ENCODE measurements at regions not wholly inside any gene's neighbourhood (a gene's known extent, or its start where the extent isn't known, plus 50 kb on each side); places are given as distances from the start of the nearest gene placed in this dataset.
"Not testable (repeated sequence)": the region's sequence is repeated elsewhere in the genome, so short reads cannot be mapped to it uniquely, and the experiment has no call there.

DNA sequence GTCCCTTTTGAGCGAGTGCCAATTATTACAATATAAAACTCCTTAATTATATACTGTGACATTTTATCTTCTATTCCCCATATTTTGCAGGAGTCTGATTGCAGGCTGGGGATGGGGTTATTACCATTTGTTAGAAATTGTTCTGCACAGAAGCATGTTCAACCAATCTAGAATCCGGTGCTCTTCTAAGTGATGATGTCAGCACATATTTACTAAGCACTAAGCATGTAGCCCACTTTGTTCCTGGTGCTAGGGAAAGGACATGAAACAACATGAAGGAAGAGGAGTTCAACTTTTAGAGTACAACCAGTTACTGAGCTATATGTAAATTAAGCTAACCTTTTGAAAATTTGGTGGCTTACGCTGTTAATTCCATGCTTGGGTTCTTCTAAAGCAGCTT is 52.8 kb upstream of the IL1RAPL2 start:
- no peak for DNase-seq (ENCODE audit: low read depth, low spot score)

DNA sequence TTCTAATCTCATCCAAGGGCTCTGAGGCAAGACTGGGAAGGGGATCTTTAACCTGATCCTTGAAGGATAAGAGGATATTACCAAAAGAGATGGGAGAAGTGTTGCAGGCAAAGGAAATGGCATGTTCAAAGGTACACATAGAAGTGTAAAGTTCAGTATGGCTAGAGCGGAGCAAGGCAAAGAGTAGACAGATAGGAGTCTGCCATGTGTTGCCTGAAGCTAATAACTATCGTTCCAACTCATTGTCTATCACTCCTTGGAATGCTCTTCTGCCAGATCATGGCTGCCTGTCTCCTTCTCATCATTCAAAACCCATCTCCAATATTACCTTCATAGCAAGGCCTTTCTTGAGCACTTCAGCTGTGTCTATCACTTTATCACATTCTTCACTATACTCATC is 55.2 kb upstream of the IL1RAPL2 start:
- no peak for DNase-seq (ENCODE audit: low read depth, low spot score)

DNA sequence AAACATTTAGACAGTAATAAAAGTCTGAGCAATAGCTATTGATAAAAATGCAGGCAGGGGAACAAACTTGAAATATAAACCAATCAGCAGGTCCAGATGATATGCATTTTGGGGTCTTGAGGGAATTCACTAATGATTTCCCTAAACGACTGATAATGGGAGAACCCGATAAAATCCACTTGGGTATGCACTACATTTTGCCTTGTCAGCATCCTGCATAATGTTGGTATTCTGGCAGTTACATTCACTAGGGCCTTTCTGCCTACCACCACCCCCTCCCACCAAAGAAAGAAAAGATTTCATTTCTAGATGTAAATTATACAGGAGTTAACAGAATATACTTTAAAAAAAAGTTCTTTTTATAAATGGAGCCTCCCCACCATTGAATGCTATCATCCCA is 63.5 kb upstream of the IL1RAPL2 start:
- no peak for DNase-seq (ENCODE audit: low read depth, low spot score)

DNA sequence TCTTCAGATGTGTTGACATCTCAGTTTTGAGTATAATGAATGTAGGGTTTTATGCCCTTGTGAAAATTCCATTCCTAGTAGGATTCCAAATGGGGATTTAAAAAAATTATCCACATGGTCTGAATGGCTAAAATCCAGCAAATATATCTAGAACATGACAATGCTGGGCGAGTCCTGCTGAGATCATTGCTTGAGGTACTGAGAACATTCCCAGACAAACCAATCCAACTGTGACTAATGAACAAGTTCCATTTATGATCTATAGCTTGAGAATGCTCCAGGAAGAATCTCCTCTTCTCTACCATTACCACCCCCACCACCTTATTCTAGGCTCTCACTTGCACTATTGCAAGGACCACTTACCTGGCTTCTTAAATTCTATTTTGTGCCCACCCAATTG is 77.2 kb upstream of the IL1RAPL2 start:
- DNase-seq (ENCODE audit: low read depth, low spot score), result no peak

DNA sequence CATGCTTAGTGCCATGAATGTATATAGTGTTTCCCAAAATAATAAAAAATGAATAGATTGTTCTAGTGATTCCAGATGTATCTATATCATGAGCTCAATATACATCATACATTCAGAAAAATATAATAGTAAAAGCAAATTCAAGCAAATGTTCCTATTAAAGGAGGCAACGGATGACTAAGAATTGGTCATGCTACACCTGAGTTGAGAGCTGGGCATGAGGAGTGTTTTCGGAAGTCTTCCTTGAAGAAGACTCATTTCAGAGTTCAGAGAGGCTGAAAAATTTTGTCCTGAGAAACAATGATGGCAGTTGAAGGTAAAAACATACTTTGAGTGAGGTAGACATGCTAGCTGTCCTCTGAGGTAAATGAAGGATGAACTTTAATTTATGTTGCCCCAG is 79.3 kb upstream of the IL1RAPL2 start:
- no peak for DNase-seq (ENCODE audit: low read depth, low spot score)

DNA sequence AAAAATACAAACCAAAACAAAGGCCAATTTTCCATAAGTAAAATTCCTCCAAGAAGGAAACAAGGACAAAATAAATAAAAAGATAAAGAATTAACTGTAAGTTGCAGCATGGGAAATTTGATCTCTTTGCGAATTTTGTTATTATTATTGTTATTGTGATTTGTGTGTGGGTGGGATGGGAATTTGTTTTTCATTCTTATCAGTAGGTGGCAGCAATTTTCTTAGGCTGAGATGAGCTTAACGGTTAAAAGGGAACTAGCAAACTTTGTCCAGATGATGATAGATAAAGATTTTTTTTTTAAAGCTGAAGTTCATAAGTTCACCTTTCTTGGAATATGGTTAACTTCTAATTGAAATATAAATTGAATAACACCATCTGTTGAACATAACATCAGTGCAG is 83.2 kb upstream of the IL1RAPL2 start:
- no peak for DNase-seq (ENCODE audit: low read depth, low spot score)

DNA sequence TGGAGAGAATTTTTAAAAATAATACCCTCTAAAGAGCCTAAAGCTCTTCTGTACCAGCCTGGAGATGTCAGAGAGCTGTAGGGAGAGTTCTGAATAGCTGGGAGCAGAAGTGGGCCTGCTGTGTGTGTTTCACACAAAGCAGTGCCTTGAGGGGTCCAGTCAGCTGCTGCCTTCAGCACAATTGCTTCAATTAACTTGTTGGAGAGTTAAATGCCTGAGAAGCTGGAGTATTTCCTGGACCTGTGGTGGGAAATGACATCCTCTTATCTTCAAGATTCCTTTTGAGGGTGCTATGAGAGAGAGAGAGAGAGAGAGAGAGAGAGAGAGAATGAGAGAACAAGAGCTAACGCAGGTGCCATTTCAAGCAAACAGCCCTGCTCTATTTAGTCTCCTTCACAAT is 96.2 kb upstream of the IL1RAPL2 start:
- no peak for DNase-seq (ENCODE audit: low read depth, low spot score)

DNA sequence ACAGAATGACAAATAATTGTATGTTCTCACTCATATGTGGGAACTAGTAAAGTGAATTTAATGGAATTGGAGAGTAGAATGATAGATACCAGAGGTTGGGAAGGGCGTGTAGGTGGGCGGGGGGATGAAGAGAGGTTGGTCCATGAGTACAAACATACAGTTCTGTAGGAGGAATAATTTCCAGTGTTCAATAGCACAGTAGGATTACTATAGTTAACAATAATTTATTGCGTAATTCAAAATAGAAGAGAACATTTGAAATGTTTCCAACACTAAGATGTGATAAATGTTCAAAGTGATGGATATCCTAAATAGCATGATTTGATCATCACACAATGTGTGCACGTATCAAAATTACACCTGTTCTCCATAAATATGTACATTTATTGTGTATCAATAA is 106.2 kb upstream of the IL1RAPL2 start:
- no peak for DNase-seq (ENCODE audit: low read depth, low spot score)

DNA sequence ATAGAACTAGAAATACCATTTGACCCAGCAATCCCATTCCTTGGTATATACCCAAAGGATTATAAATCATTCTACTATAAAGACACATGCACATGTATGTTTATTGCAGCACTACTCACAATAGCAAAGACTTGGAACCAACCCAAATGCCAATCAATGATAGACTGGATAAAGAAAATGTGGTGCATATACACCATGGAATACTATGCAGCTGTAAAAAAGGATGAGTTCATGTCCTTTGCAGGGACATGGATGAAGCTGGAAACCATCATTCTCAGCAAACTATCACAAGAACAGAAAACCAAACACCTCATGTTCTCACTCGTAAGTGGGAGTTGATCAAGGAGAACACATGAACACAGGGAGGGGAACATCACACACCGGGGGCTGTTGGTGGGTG is 108.9 kb upstream of the IL1RAPL2 start:
- not testable (repeated sequence) for DNase-seq (ENCODE audit: low read depth, low spot score)

DNA sequence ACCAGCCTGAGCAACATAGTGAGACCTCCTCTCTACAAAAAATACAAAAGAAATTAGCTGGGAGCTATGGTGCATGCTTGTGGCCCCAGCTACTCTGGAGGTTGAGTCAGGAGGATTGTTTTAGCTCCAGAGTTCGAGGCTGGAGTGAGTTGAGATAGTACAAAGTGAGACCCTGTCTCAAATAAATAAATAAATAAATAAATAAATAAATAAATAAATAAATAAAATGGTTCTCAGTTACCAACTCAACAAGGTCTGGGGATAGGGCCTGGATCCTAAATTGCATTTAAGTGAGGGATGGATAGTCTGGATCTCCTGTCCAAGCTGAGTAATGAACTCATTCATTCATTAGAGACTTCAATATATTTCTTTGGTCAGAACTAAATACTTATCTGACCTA is 115.7 kb upstream of the IL1RAPL2 start:
- DNase-seq (ENCODE audit: low read depth, low spot score), result no peak

DNA sequence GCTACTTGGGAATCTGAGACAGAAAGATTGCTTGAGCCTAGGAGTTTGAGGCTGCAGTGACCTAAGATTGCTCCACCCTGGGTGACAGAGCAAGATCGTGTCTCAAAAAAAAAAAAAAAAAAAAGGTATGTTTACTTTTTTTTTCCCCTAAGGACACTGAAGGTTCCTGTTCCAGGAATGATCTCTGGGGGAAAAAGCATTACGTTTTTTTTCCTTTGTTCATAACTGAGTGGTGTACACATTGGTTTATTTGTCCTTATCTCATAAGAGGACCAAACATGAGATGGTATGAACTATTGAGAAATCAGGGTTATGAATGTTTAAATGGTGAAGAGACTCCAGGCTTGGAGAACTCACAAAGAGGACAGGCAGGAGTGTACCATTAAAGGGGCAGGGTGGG is 120.4 kb upstream of the IL1RAPL2 start:
- DNase-seq (ENCODE audit: low read depth, low spot score), result no peak

DNA sequence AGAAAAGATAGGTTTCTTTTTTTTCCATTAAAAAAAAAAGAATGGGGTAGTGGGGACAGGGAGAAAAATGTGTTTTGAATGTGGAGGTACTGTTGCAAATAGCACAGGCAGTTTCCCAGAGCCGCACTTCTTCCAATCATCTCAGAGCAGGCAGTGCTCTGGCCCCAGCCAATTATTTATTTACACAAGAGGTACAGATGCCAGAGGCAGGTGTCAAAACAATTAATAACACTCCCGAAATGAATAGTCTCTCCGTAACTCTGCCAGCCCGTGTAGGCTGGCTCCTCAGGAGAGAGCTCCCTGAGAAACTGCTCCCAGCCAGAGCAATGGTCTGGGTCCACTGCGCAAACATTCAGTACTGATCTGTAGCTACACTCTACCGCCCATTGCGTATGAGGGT is 130.8 kb upstream of the IL1RAPL2 start:
- DNase-seq (ENCODE audit: low read depth, low spot score), result no peak

DNA sequence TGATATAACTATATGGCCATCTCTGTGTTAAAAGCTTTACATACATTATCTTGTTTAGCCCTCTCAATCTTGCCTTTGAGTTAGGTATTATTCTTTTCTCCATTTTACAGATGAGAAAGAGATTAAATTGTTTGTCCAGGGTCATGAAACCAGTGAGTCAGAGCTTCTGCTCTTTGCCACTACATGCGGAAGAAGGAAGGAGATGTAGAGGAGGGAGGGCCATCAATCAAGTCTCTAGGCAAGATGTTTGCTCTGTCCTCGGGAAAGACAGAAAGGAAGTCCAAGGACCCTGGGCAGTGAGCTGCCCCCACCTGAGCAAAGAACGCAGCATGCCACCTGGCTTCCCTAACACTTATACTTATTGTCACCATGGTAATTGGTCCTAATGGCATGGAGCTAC is 133.7 kb upstream of the IL1RAPL2 start:
- DNase-seq (ENCODE audit: low read depth, low spot score), result no peak

DNA sequence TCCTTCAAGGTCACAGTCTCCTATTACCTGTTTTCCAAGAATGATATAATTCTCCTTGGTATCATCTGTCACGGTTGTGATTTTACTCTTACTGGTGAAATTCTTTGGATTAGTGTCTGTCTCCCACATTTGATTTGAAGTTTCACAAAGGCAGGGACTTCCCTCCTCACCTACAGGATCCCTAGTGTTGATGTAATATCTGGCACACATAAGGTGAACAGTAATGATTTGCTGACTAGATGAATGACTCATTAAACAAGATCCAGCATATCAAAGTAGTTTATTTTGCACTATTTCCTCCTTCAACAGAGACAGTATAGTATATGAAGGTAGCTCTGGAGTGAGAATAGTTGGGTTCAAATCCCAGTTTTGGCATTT is 135.3 kb upstream of the IL1RAPL2 start:
- no peak for DNase-seq (ENCODE audit: low read depth, low spot score)

DNA sequence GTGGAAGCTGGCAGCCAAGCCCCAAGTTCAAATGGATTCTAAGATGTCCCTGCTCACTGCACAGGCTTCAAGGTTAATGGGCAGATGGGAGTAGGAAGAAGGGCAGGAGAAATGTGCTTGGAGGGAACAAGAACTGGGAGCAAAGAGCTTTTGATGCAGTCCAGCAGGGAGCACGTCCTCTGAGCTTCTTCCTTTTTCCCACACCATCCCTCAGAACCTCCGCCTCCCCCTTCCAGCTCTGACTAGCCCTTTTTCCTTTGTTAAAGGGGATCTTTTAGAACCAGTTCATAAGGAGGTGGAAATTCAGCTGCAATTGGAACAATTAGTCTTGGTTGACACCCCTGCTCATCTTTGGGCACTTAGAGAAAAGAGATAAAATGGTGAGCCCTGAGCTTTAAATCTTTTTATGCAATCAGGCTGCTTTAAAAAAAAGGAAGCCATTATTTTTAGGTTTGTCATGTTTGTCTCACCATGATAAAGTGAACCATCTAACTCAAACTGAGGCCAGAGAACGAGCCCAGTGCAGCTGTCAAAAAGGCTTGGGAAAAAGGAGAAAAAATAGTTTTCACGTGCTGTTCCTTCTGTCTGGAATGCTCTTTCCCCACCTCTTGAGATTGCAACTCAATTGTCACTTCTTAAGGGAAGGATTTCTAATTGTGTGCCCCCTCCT is 135.8 kb upstream of the IL1RAPL2 start:
- no peak for DNase-seq (ENCODE audit: low read depth, low spot score)

DNA sequence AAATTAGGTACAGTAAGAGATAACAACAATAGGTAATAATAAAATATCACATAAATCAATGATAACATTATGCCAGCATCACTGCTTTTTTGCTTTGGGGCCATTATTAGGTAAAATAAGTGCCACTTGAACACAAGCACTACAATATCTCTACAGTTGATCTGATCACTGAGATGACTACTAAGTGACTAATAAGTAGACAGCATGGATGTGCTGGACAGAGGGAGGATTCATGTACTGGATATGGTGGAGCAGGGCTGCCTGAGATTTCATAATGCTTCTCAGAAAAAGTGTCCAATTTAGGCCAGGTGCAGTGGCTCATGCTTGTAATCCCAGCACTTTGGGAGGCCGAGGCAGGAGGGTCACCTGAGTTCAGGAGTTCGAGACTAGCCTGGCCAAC is 137.8 kb upstream of the IL1RAPL2 start:
- no peak for DNase-seq (ENCODE audit: low read depth, low spot score)

DNA sequence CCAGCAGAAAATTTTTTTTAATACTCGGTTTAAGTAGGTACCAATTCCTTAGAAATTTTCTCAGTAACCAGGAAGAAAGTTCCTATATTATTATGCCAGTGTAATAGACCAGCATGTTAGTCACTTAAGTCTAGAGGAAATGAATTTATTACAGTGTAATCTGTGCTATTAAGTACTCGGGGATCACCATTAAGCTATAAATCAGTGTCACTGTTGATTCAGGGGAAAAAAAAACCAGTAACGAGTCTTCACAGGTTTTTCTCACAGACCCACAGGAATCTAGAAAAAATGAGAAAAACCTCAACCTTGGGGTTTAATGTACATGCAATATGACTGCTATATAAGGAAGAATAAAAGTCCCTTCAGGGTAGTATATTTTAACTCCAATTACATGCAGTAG is 138.3 kb upstream of the IL1RAPL2 start:
- DNase-seq (ENCODE audit: low read depth, low spot score), result no peak

DNA sequence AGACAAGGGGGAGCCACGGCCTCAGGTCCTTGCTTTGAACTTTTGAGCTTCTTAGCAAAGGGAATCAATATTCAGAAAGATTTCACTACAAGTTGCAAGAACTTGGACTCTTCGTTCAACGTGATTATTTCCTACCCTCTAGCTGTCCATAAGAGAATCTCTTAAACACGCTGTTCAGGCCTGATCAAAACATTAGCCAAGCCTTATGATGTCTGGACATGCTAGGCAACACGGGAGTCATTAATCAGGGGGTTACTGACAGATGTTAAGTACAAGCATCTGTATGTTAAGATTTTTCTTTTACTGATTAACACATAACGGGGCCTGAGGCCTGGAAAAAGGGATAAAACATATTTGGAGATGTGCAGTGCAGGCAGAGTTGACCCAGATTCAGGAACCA is 138.9 kb upstream of the IL1RAPL2 start:
- DNase-seq (ENCODE audit: low read depth, low spot score), result no peak

DNA sequence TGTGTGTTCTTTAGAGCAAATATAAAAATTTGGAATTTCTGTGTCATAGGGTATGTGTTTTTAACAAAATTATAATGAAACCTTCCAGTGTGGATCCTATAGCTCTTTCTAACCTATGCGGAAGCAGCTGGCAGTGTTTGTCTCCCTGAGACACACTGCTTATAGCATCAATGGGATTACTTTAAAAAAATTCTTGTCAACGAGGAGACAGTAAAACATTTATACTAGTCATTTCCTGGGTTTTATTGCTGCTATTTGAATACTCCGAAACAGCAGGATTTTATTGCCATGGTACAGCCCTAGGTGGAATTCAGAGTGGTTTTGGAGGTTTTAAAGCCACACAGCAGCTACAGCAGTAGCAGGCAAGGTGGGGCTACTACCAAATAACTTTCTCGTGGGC is 145.1 kb upstream of the IL1RAPL2 start:
- no peak for DNase-seq (ENCODE audit: low read depth, low spot score)

DNA sequence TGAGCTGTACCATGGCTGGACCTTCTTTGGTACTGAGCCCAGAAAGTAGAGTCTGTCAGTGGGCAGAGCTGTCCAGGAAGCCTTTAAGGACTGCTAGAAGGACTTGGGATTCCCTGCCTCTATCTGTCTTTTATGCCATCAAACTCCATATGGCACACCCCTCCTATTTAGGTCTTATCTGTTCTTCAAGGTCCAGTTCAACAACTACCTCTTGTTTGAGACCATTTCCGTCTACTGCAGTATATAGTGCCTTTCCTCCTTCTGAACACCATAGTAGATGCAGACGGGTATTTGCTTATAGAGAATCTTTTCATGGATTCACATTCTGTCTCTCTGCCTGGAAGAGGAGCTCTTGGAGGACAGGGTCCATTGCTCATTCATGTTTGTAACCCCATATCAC is 146.1 kb upstream of the IL1RAPL2 start:
- no peak for DNase-seq (ENCODE audit: low read depth, low spot score)

DNA sequence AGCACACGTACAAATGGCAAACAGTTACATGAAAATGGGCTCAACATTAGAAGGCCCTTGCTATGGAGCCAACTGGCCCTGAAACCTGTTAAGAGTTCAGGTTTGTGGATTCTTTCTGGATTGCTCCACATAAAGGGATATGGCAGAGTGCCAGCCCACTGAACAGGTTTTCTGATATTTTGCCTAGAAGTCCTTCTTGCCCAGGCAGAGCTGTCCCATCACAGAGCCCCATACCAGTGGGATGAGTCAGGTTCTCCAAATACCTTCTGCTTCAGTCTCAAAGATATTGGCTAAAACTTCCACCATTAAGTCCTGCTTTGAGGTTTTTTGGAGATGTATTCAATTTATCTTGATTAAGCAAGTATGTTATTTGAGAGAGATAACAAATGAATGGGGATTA is 146.8 kb upstream of the IL1RAPL2 start:
- no peak for DNase-seq (ENCODE audit: low read depth, low spot score)

DNA sequence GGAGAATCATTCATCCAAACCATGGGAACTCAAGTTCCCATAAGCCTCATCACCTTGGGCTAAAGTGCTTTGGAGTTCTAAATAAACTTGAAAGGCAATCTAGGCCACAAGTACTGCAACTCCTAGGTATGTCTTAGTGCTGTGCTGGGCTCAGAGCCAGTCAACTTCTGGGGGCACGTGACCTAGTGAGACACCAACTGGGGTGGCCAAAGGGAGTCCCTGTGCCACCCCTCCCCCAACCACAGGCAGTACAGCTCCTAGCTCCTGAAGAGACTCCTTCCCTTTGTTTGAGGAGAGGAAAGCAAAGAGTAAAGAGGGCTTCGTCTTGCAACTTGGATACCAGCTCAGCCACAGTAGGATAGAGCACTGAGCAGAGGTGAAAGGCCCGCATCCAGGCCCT is 154.2 kb upstream of the IL1RAPL2 start:
- no peak for DNase-seq (ENCODE audit: low read depth, low spot score)

DNA sequence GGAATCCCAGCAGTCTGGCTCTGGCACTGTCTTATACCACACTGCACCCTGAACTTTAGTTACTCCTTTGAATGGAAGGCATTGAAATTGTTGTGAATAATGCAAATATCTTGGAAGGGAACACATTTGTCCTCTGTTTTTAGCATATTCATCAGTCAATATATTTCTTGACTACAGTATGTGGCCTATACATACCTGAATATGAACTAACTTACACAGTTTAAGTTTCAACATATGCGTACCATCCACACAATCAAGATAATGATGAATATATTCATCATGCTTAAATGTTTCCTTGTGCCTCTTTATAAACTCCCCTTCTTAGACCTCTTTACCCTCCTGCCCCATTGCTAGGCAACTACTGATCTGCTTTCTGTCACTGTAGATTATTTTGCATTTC is 145.7 kb upstream of the ESX1 start:
- no peak for DNase-seq (ENCODE audit: low read depth, low spot score)

DNA sequence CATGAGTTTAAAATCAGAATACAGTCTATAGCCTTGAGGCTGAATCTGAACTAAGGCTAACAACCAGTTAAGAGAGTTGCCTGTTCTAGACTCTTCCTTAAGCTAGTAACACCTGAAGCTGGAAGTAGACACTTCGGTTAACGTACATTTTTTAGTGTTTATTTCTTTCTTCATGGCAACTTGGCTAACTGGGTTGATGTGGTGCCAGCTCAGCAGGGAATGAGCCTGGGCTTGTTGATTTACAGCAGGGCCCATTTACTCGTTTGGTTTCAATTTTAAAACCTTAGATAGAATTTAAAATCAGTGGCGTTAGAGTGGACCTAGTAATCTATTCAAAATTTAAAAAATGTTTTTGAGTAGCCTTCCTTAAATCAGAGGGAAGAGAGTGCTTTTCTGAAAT is 137.6 kb upstream of the ESX1 start:
- no peak for DNase-seq (ENCODE audit: low read depth, low spot score)

DNA sequence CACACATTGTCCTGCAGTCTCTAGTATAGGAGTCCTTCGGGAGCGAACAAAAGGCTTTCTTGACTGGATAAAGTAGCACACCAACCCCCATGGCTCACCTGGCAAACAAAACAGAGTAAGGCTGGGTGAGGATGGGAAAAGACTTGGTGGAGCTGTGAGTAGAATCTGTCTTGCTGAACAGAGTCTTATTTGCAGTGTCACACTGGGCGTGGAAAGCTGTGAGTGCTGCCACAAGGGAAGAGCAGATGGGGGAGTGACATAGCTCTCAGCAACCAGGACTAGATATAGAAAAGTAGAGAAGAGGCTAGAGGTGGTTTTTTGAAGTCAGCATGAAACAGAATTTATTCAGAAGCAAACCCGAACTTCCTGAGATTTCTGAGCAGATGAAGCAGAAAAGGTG is 137.2 kb upstream of the ESX1 start:
- DNase-seq (ENCODE audit: low read depth, low spot score), result no peak

Measured in brain pericyte (primary cell).